ENCODE measurements at regions not wholly inside any gene's neighbourhood (a gene's known extent, or its start where the extent isn't known, plus 50 kb on each side); places are given as distances from the start of the nearest gene placed in this dataset.
"Not testable (repeated sequence)": the region's sequence is repeated elsewhere in the genome, so short reads cannot be mapped to it uniquely, and the experiment has no call there.

GRCh38 chr4:14894392-14895292 lies 107.6 kb upstream of the CPEB2 start:
- DNase-seq, result peak in 1 of 4 experiments; percentile 26

- DNase-seq, result no peak
Observed at GRCh38 chr4:14896656-14897175, 105.6 kb upstream of the CPEB2 start.

- no peak for DNase-seq
Observed at GRCh38 chr4:14897217-14897616, 105.1 kb upstream of the CPEB2 start.

- DNase-seq, result no peak
Observed at GRCh38 chr4:14898989-14899388, 103.3 kb upstream of the CPEB2 start.

- peak in 2 of 4 experiments; percentile 37 to 41 for DNase-seq
Observed at GRCh38 chr4:14902342-14902741, 99.9 kb upstream of the CPEB2 start.

- no peak for DNase-seq
Observed at GRCh38 chr4:14903321-14903720, 99.0 kb upstream of the CPEB2 start.

GRCh38 chr4:14906805-14907204 lies 95.5 kb upstream of the CPEB2 start:
- DNase-seq, result peak in 3 of 4 experiments; percentile 44 to 55 (median 51)

- no peak for DNase-seq
Observed at GRCh38 chr4:14908635-14909034, 93.6 kb upstream of the CPEB2 start.

GRCh38 chr4:14910411-14910810 lies 91.9 kb upstream of the CPEB2 start:
- DNase-seq, result no peak

- DNase-seq, result no peak
Observed at GRCh38 chr4:14912426-14912825, 89.9 kb upstream of the CPEB2 start.

GRCh38 chr4:14915018-14915417 lies 87.3 kb upstream of the CPEB2 start:
- DNase-seq, result no peak

GRCh38 chr4:14916554-14917297 lies 85.6 kb upstream of the CPEB2 start:
- DNase-seq, result peak in 1 of 4 experiments; percentile 18

- DNase-seq, result no peak
Observed at GRCh38 chr4:14917298-14917633, 85.0 kb upstream of the CPEB2 start.

GRCh38 chr4:14918336-14918735 lies 83.9 kb upstream of the CPEB2 start:
- DNase-seq, result no peak

GRCh38 chr4:14919785-14920184 lies 82.5 kb upstream of the CPEB2 start:
- DNase-seq, result no peak

- no peak for DNase-seq
Observed at GRCh38 chr4:14920237-14920636, 82.0 kb upstream of the CPEB2 start.

GRCh38 chr4:14920759-14921320 lies 81.4 kb upstream of the CPEB2 start:
- no peak for DNase-seq

GRCh38 chr4:14921781-14922180 lies 80.5 kb upstream of the CPEB2 start:
- DNase-seq, result not testable (repeated sequence)

GRCh38 chr4:14924076-14924811 lies 78.0 kb upstream of the CPEB2 start:
- no peak for DNase-seq

GRCh38 chr4:14924812-14925344 lies 77.4 kb upstream of the CPEB2 start:
- DNase-seq, result no peak

GRCh38 chr4:14925471-14925870 lies 76.8 kb upstream of the CPEB2 start:
- peak in 2 of 4 experiments; percentile 38 to 48 for DNase-seq

GRCh38 chr4:14926368-14926767 lies 75.9 kb upstream of the CPEB2 start:
- no peak for DNase-seq

Measured in suppressor macrophage (primary cell).